ENCODE measurements at regions not wholly inside any gene's neighbourhood (a gene's known extent, or its start where the extent isn't known, plus 50 kb on each side); places are given as distances from the start of the nearest gene placed in this dataset.

DNA sequence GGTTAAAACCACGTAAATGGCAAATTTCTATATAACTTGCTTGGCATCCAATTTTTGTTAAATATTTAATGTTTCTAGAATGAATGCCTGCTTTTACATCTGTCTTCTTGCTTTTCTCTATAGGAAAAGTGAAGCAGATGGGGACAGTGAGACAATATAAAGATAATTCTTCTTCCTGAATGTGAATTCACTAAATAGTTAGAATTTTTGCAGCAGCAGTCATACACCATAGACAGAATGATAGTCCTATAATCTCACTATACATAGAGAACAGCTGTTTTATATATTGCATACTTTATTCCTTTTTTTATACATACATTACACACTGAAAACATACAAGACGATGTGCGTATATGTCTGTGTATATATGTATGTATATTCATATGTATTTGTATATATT is 1127.3 kb downstream of the PCDH9 start:
- no peak for DNase-seq (ENCODE audit: insufficient read length, low spot score)
- no peak for FAIRE-seq
- TF ChIP-seq CTCF (IDR thresholded peaks at IDR 0.05; ENCODE audit: insufficient read depth, missing control alignments): no peak

- FAIRE-seq: no peak
These were observed 1130.3 kb downstream of the PCDH9 start for GRCh38 chr13:66099825-66100224.

DNA sequence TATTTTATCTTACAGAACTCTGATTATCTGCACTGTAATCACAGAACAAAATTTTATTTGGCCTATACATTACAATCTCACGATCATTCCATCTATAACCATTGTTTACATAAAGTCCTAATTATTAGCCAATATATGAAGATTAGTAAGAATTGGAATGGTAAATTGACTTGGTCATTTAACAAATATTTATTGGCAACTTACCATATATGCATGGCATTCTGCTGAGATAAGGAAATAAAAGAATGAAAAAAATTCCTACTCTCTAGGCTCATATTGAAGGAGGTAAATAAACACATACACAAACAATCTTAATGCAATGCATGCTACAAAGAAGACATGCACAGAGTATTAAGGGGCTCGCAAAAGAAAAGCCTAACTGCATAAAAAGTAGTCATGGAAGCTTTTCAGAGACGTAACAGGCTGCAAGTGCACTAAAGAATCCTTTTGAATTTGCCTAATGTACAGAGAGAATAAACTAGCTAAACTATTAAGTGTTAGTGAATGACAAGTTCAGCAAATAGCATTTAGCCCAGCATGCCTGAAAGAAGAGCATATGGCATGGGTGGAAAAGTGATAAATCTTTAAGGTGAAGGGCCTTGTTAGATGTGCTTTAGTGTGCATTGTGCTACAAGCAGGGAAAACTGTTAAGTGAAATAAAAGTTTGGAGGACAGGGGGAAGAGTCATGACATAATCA is 1131.1 kb downstream of the PCDH9 start:
- DNase-seq (ENCODE audit: insufficient read length, low spot score) (no peak), FAIRE-seq (no peak)

More at GRCh38 chr13:66099825-66100224, 1130.3 kb downstream of the PCDH9 start:
- DNase-seq (ENCODE audit: insufficient read length, low spot score): no peak
- no peak for TF ChIP-seq CTCF (IDR thresholded peaks at IDR 0.05; ENCODE audit: insufficient read depth, missing control alignments)

DNA sequence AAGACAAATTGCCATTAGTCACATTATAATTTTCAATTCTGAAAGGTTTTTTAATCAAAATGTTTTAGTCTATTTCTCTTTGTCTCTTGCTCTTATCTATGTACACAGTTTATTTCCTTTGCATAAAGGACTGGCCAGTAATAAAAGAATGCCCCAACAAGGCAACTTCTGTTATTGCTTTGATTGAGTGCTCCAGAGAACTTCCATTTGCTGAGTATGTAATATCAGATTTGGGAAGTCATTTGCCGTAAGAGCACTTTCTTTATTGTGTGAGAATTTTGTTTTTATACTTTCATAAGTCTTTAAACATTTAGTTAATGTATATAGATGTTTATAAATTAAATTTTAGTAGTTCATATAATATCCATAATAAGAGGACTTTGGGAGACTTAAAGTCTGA is 1140.4 kb downstream of the PCDH9 start:
- DNase-seq (ENCODE audit: insufficient read length, low spot score) (no peak), FAIRE-seq (no peak)
- no peak for TF ChIP-seq CTCF (IDR thresholded peaks at IDR 0.05; ENCODE audit: insufficient read depth, missing control alignments)

More for the DNA sequence above, 1131.1 kb downstream of the PCDH9 start:
- no peak for TF ChIP-seq CTCF (IDR thresholded peaks at IDR 0.05; ENCODE audit: insufficient read depth, missing control alignments)

DNA sequence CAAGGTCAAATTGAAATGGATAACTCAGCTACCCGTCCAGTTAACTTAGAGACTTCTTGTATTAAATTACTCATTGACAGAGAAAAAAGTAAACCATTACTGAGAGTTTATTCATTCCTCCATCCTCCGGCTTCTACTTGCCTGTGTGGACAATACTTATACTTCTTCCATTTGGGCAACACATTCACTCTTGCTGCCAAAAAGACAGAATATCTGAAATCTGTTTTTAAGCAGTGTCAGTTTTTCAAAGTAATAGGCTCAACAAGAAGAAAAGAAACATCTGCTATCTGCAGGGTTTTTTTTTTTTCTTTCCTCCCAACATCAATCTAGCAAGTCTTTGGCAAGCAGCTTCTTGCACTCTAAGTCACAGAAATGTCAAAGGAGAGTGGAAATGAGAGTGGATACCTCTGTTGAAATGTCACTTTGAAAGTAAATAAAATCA is 1142.8 kb downstream of the PCDH9 start:
- DNase-seq (ENCODE audit: insufficient read length, low spot score): no peak
- FAIRE-seq: no peak
- no peak for TF ChIP-seq CTCF (IDR thresholded peaks at IDR 0.05; ENCODE audit: insufficient read depth, missing control alignments)

- DNase-seq (ENCODE audit: insufficient read length, low spot score) (no peak), FAIRE-seq (no peak)
- no peak for TF ChIP-seq CTCF (IDR thresholded peaks at IDR 0.05; ENCODE audit: insufficient read depth, missing control alignments)
These were observed 1152.9 kb downstream of the PCDH9 start for GRCh38 chr13:66077132-66077689.

- FAIRE-seq (no peak), DNase-seq (ENCODE audit: insufficient read length, low spot score) (no peak)
- TF ChIP-seq CTCF (IDR thresholded peaks at IDR 0.05; ENCODE audit: insufficient read depth, missing control alignments): no peak
These were observed 1153.7 kb downstream of the PCDH9 start for GRCh38 chr13:66076417-66076816.
